Hepatocyte (in vitro differentiated cells): ENCODE measurements at regions not wholly inside any gene's neighbourhood (a gene's known extent, or its start where the extent isn't known, plus 50 kb on each side); places are given as distances from the start of the nearest gene placed in this dataset.

Experiments used
- DNase-seq: peaks from one replicate; pipeline ENCODE4 v3.0.0-alpha.2; 2016; ENCODE audit warnings: low spot score
- H2AFZ ChIP-seq: fragments of 200-600 bp; sonication (generic); 2 replicates; pipeline ENCODE4 v1.6.0; 2016; ENCODE audit warnings: antibody characterized with exemption, mild to moderate bottlenecking
- H3K27ac ChIP-seq: fragments of 200-600 bp; sonication (generic); 2 replicates; pipeline ENCODE4 v1.5.1; 2016; ENCODE audit warnings: mild to moderate bottlenecking
- H3K27me3 ChIP-seq: fragments of 200-600 bp; sonication (generic); 2 replicates; pipeline ENCODE4 v1.6.1; 2016
- H3K36me3 ChIP-seq: fragments of 200-600 bp; sonication (generic); replicated peaks from 2 replicates; pipeline ENCODE4 v1.5.1; 2016; ENCODE audit warnings: low read depth; ENCODE audit not compliant: insufficient read depth
- H3K4me1 ChIP-seq: fragments of 200-600 bp; sonication (generic); 2 replicates; pipeline ENCODE4 v1.5.1; 2016; ENCODE audit warnings: mild to moderate bottlenecking, moderate library complexity; ENCODE audit not compliant: insufficient read depth
- H3K4me2 ChIP-seq: fragments of 200-600 bp; sonication (generic); 2 replicates; pipeline ENCODE4 v1.6.0; 2016
- H3K4me3 ChIP-seq: fragments of 200-600 bp; sonication (generic); 2 replicates; pipeline ENCODE4 v1.5.1; 2016; ENCODE audit warnings: mild to moderate bottlenecking
- H3K79me2 ChIP-seq: fragments of 200-600 bp; sonication (generic); 2 replicates; pipeline ENCODE4 v1.6.0; 2017; ENCODE audit warnings: mild to moderate bottlenecking
- H3K9me2 ChIP-seq: fragments of 200-600 bp; sonication (generic); replicated peaks from 2 replicates; pipeline ENCODE4 v1.6.0; 2017; ENCODE audit warnings: mild to moderate bottlenecking; ENCODE audit not compliant: insufficient read depth
- H3K9me3 ChIP-seq: fragments of 200-600 bp; sonication (generic); 2 replicates; pipeline ENCODE4 v1.5.1; 2016; ENCODE audit warnings: low read depth, mild to moderate bottlenecking
- H4K20me1 ChIP-seq: fragments of 200-600 bp; sonication (generic); 2 replicates; pipeline ENCODE4 v1.6.0; 2016; ENCODE audit warnings: mild to moderate bottlenecking; ENCODE audit not compliant: insufficient read depth, poor library complexity, severe bottlenecking
- CTCF ChIP-seq: fragments of 200-600 bp; sonication (generic); IDR thresholded peaks from 2 replicates; pipeline ENCODE4 v1.5.1; 2016; ENCODE audit warnings: antibody characterized with exemption, mild to moderate bottlenecking; ENCODE audit not compliant: poor library complexity
- EZH2 ChIP-seq: fragments of 200-600 bp; sonication (generic); IDR thresholded peaks from 2 replicates; pipeline ENCODE4 v1.6.1; 2016; ENCODE audit warnings: antibody characterized with exemption, mild to moderate bottlenecking, borderline replicate concordance
- EZH2phosphoT487 ChIP-seq: fragments of 200-600 bp; sonication (generic); IDR thresholded peaks from one replicate; pipeline ENCODE4 v1.6.1; 2018; ENCODE audit warnings: antibody characterized with exemption, mild to moderate bottlenecking, low read depth, moderate library complexity; ENCODE audit not compliant: unreplicated experiment, severe bottlenecking
- WGBS: methylation state at CpG from one replicate; pipeline ENCODE4 v1.1.6; 2016; ENCODE audit warnings: low lambda C conversion rate; ENCODE audit errors: missing lambda C conversion rate; 5-methylcytosine and 5-hydroxymethylcytosine counted together

GRCh38 chr12:126718365-126718764, 1548.6 kb upstream of the TMEM132C start:
- DNase-seq, result no peak
- Histone ChIP-seq H3K4me1 (no peaks in the 10 kb centered on the region), H3K36me3 (no peaks in the 10 kb centered on the region), H4K20me1 (no peaks in the 10 kb centered on the region), H3K4me2 (no peak overlapping the region), H3K27me3 (no peaks in the 10 kb centered on the region), H3K9me2 (no peaks in the 10 kb centered on the region), H3K4me3 (no peak overlapping the region), H2AFZ (no peak overlapping the region), H3K79me2 (no peaks in the 10 kb centered on the region), H3K27ac (no peak overlapping the region), H3K9me3 (no peaks in the 10 kb centered on the region)
- TF ChIP-seq EZH2 (no peak), CTCF (no peak), EZH2phosphoT487 (no peak)

- WGBS, result 42% methylated on average over 5 of the region's 5 CpGs
- Histone ChIP-seq H3K4me3 (no peak overlapping the region), H3K4me2 (no peak overlapping the region), H3K9me2 (no peaks in the 10 kb centered on the region), H2AFZ (no peak overlapping the region), H3K36me3 (no peaks in the 10 kb centered on the region), H3K9me3 (no peaks in the 10 kb centered on the region), H3K4me1 (no peaks in the 10 kb centered on the region), H4K20me1 (no peaks in the 10 kb centered on the region), H3K79me2 (no peaks in the 10 kb centered on the region), H3K27ac (peak overlapping the region; percentile 45), H3K27me3 (peaks cover 8% of the 10 kb centered on the region)
- peak; percentile 49 for DNase-seq
- TF ChIP-seq EZH2 (no peak), CTCF (no peak), EZH2phosphoT487 (no peak)
These were observed 1546.9 kb upstream of the TMEM132C start for GRCh38 chr12:126719912-126720705.

GRCh38 chr12:126726481-126727217, 1540.3 kb upstream of the TMEM132C start:
- H3K27ac ChIP-seq, result no peak overlapping the region
- no peak overlapping the region for H3K4me2 ChIP-seq
- no peaks in the 10 kb centered on the region for H3K36me3 ChIP-seq
- H3K27me3 ChIP-seq, result peaks cover 46% of the 10 kb centered on the region
- H3K9me2 ChIP-seq, result no peaks in the 10 kb centered on the region
- no peak overlapping the region for H2AFZ ChIP-seq
- no peaks in the 10 kb centered on the region for H3K9me3 ChIP-seq
- no peaks in the 10 kb centered on the region for H4K20me1 ChIP-seq
- DNase-seq, result no peak
- no peak overlapping the region for H3K4me3 ChIP-seq
- TF ChIP-seq EZH2phosphoT487 (peak; percentile 27), EZH2 (no peak)
- H3K79me2 ChIP-seq, result no peaks in the 10 kb centered on the region
- 4% methylated on average over 65 of the region's 69 CpGs for WGBS
- no peaks in the 10 kb centered on the region for H3K4me1 ChIP-seq
